IMR-90 (cell line): ENCODE measurements at regions not wholly inside any gene's neighbourhood (a gene's known extent, or its start where the extent isn't known, plus 50 kb on each side); places are given as distances from the start of the nearest gene placed in this dataset.

ENCODE experiments used
- ATAC-seq: fragments of 200-7000 bp; cut with Tn5 transposase; 2 replicates; pipeline ENCODE4 v1.9.1; 2020; ENCODE audit warnings: low read depth, mild to moderate bottlenecking, moderate library complexity
- BruUV-seq: library from RNA; stranded (reverse); fragments of 400-500 nt; replicated peaks from 2 replicates; lab custom pipeline; 2021; lab: Mats Ljungman, UMichigan
- CTCF ChIA-PET: fragments of 300-600 bp; formaldehyde crosslinking; extraction: SDS; loops from one replicate; lab custom pipeline; 2021; ENCODE audit warnings: antibody characterized with exemption; lab: Yijun Ruan, JAX
- POLR2A ChIA-PET: fragments of 300-600 bp; sonication (Branson Sonifier 250); formaldehyde crosslinking; loops from one replicate; lab custom pipeline; 2022; ENCODE audit warnings: antibody characterized with exemption; ENCODE audit not compliant: unreplicated experiment; lab: Charles Lee
- DNase-seq: peaks from one replicate; pipeline ENCODE4 v3.0.0; 2013
- H2AFZ ChIP-seq: replicated peaks from 2 replicates; pipeline ENCODE3; 2013; ENCODE audit warnings: low read length, mild to moderate bottlenecking; ENCODE audit not compliant: poor library complexity
- H2AK5ac ChIP-seq: 2 replicates; pipeline ENCODE4 v1.6.1; 2013; ENCODE audit warnings: low read depth, low read length, inconsistent platforms
- H2AK9ac ChIP-seq: replicated peaks from 2 replicates; pipeline ENCODE3; 2013; ENCODE audit warnings: mild to moderate bottlenecking, low read depth, low read length, moderate library complexity; ENCODE audit not compliant: poor library complexity
- H2BK120ac ChIP-seq: 2 replicates; pipeline ENCODE4 v1.6.1; 2013; ENCODE audit warnings: low read depth, low read length, inconsistent platforms
- H2BK15ac ChIP-seq: 3 replicates; pipeline ENCODE4 v1.6.1; 2013; ENCODE audit warnings: low read depth, low read length, inconsistent platforms
- H2BK20ac ChIP-seq: 2 replicates; pipeline ENCODE4 v1.6.1; 2013; ENCODE audit warnings: low read depth, mild to moderate bottlenecking, inconsistent platforms, low read length, moderate library complexity
- H2BK5ac ChIP-seq: 2 replicates; pipeline ENCODE4 v1.6.1; 2013; ENCODE audit warnings: mild to moderate bottlenecking, low read depth, low read length, inconsistent platforms; ENCODE audit not compliant: poor library complexity, severe bottlenecking
- H3K14ac ChIP-seq: replicated peaks from 2 replicates; pipeline ENCODE4 v1.6.1; 2013; ENCODE audit warnings: low read depth, low read length, inconsistent platforms
- H3K18ac ChIP-seq: 2 replicates; pipeline ENCODE4 v1.6.1; 2013; ENCODE audit warnings: low read depth, low read length, control low read depth
- H3K23ac ChIP-seq: 2 replicates; pipeline ENCODE4 v1.6.1; 2013; ENCODE audit warnings: low read depth, low read length, inconsistent platforms
- H3K27ac ChIP-seq: 2 replicates; pipeline ENCODE4 v1.5.1; 2013; ENCODE audit warnings: mild to moderate bottlenecking, control low read depth, low read length; ENCODE audit not compliant: insufficient read depth
- H3K27me3 ChIP-seq: 2 replicates; pipeline ENCODE4 v1.6.1; 2013; ENCODE audit warnings: low read length; ENCODE audit not compliant: control insufficient read depth, insufficient read depth
- H3K36me3 ChIP-seq: 2 replicates; pipeline ENCODE4 v1.6.1; 2013; ENCODE audit warnings: low read length, mixed read lengths; ENCODE audit not compliant: control insufficient read depth, insufficient read depth
- H3K4ac ChIP-seq: 2 replicates; pipeline ENCODE4 v1.6.1; 2013; ENCODE audit warnings: low read depth, low read length, inconsistent platforms
- H3K4me1 ChIP-seq: 2 replicates; pipeline ENCODE4 v1.6.1; 2013; ENCODE audit warnings: low read length, mixed read lengths; ENCODE audit not compliant: control insufficient read depth, insufficient read depth
- H3K4me2 ChIP-seq: 2 replicates; pipeline ENCODE4 v1.6.1; 2013; ENCODE audit warnings: low read depth, mild to moderate bottlenecking, control low read depth, low read length, moderate library complexity
- H3K4me3 ChIP-seq: 2 replicates; pipeline ENCODE4 v1.5.1; 2013; ENCODE audit warnings: low read depth, mild to moderate bottlenecking, control low read depth, low read length, moderate library complexity; ENCODE audit not compliant: insufficient read depth
- H3K56ac ChIP-seq: 2 replicates; pipeline ENCODE4 v1.6.1; 2013; ENCODE audit warnings: low read length, inconsistent platforms; ENCODE audit not compliant: insufficient read depth; ENCODE audit errors: extremely low read depth
- H3K79me1 ChIP-seq, 2 experiments: 2 replicates each; pipeline ENCODE4 v1.6.1; 2013; ENCODE audit warnings: low read length in 2 of 2, inconsistent platforms in 1 of 2, low read depth in 1 of 2
- H3K9ac ChIP-seq: 2 replicates; pipeline ENCODE4 v1.6.1; 2013; ENCODE audit warnings: low read depth, low read length, control low read depth
- H3K9me1 ChIP-seq: 2 replicates; pipeline ENCODE4 v1.6.1; 2013; ENCODE audit warnings: low read length, inconsistent platforms; ENCODE audit not compliant: insufficient read depth
- H3K9me3 ChIP-seq: 2 replicates; pipeline ENCODE4 v1.6.1; 2013; ENCODE audit warnings: low read length; ENCODE audit not compliant: control insufficient read depth, insufficient read depth
- H4K20me1 ChIP-seq: 2 replicates; pipeline ENCODE4 v1.6.1; 2013; ENCODE audit warnings: low read length, inconsistent platforms; ENCODE audit not compliant: insufficient read depth
- H4K5ac ChIP-seq: 2 replicates; pipeline ENCODE4 v1.6.1; 2013; ENCODE audit warnings: mild to moderate bottlenecking, low read depth, low read length, control low read depth
- H4K8ac ChIP-seq, 2 experiments: 2 replicates each; pipeline ENCODE4 v1.6.1; 2013; ENCODE audit warnings: low read depth in 2 of 2, low read length in 2 of 2, control low read depth in 1 of 2, inconsistent platforms in 1 of 2
- H4K91ac ChIP-seq: 2 replicates; pipeline ENCODE4 v1.6.1; 2013; ENCODE audit warnings: low read depth, low read length, inconsistent platforms; ENCODE audit not compliant: insufficient read depth
- CEBPB ChIP-seq: IDR thresholded peaks from 2 replicates; pipeline ENCODE4 v1.6.1; 2012; ENCODE audit warnings: low read depth, low read length, improper control_type of control experiment
- CHD1 ChIP-seq: IDR thresholded peaks from 2 replicates; pipeline ENCODE4 v1.6.1; 2012; ENCODE audit warnings: low read depth, low read length, improper control_type of control experiment
- CTCF ChIP-seq: conservative IDR thresholded peaks from 2 replicates; pipeline ENCODE4 v1.5.1; 2012; ENCODE audit warnings: mild to moderate bottlenecking, low read depth, low read length, improper control_type of control experiment
- MXI1 ChIP-seq: IDR thresholded peaks from 2 replicates; pipeline ENCODE4 v1.6.1; 2012; ENCODE audit warnings: low read depth, mild to moderate bottlenecking, low read length, moderate library complexity, borderline replicate concordance
- RCOR1 ChIP-seq: IDR thresholded peaks from 2 replicates; pipeline ENCODE4 v1.6.1; 2012; ENCODE audit warnings: mild to moderate bottlenecking, low read length, improper control_type of control experiment; ENCODE audit not compliant: insufficient replicate concordance
- WGBS, 2 experiments: methylation state at CpG; one replicate each; pipeline versions ENCODE4 v1.1.5 to v1.1.7; 2013; ENCODE audit warnings: missing lambda C conversion rate in 2 of 2; ENCODE audit not compliant: insufficient read length in 1 of 2; ENCODE audit errors: extremely low coverage in 2 of 2; 5-methylcytosine and 5-hydroxymethylcytosine counted together
- dilution Hi-C: fragments of 300-500 bp; cut with HindIII; formaldehyde crosslinking; loops from one replicate; pipeline ENCODE4 v1.14.3; 2018; ENCODE audit warnings: low sequenced_read_pairs; ENCODE audit not compliant: unreplicated experiment
- in situ Hi-C: fragments of 300-500 bp; cut with MboI; formaldehyde crosslinking; loops from 3 replicates; pipeline ENCODE4 v1.14.3; 2019; ENCODE audit warnings: low sequenced_read_pairs, inconsistent platforms, mixed read lengths
- intact Hi-C: fragments of 100-400 bp; cut with micrococcal nuclease; formaldehyde crosslinking; loops from 2 replicates; pipeline ENCODE4 v1.10.0; 2022
- TF ChIP-seq, protein P1 (sequence below): fragments of 150-350 bp; IDR thresholded peaks from 2 replicates; pipeline ENCODE4 v1.6.1; 2016; ENCODE audit warnings: low read depth, mild to moderate bottlenecking, low read length, moderate library complexity, borderline replicate concordance

GRCh38 chr6:134394208-134394607 lies 76.3 kb upstream of the SGK1 start:
- no peak overlapping the region for H4K8ac ChIP-seq
- H4K91ac ChIP-seq, result no peak overlapping the region
- H3K9ac ChIP-seq, result no peak overlapping the region
- no peak overlapping the region for H3K14ac ChIP-seq
- no TSS peak for BruUV-seq
- H3K4me1 ChIP-seq, result no peaks in the 10 kb centered on the region; the same call in 1 of the 2 replicates
- no peak for ATAC-seq
- H3K27me3 ChIP-seq, result no peaks in the 10 kb centered on the region
- no peak overlapping the region for H2BK15ac ChIP-seq
- dilution Hi-C loops (no loop called here), in situ Hi-C loops (no loop called here), intact Hi-C loops (no loop called here)
- no peaks in the 10 kb centered on the region for H3K9me1 ChIP-seq
- no peaks in the 10 kb centered on the region for H4K20me1 ChIP-seq
- H3K23ac ChIP-seq, result no peak overlapping the region
- no peak overlapping the region for H3K4me3 ChIP-seq
- H3K18ac ChIP-seq, result no peak overlapping the region
- ChIA-PET CTCF (no interaction called here), POLR2A (no interaction called here)
- WGBS, 2 experiments, result no CpG with 5 or more reads among the region's 1 CpG
- H3K79me1 ChIP-seq, result no peaks in the 10 kb centered on the region
- no peak overlapping the region for H2BK20ac ChIP-seq
- H3K27ac ChIP-seq, result no peak overlapping the region
- no peaks in the 10 kb centered on the region for H3K9me3 ChIP-seq
- no peak overlapping the region for H3K4ac ChIP-seq
- TF ChIP-seq CEBPB, result no peak
- no peak for TF ChIP-seq CTCF
- no peak for TF ChIP-seq MXI1
- TF ChIP-seq, protein P1, sequence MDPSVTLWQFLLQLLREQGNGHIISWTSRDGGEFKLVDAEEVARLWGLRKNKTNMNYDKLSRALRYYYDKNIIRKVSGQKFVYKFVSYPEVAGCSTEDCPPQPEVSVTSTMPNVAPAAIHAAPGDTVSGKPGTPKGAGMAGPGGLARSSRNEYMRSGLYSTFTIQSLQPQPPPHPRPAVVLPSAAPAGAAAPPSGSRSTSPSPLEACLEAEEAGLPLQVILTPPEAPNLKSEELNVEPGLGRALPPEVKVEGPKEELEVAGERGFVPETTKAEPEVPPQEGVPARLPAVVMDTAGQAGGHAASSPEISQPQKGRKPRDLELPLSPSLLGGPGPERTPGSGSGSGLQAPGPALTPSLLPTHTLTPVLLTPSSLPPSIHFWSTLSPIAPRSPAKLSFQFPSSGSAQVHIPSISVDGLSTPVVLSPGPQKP, result no peak
- TF ChIP-seq CHD1, result no peak
- no peak for TF ChIP-seq RCOR1
- H2AK5ac ChIP-seq, result no peak overlapping the region
- H2AK9ac ChIP-seq, result no peak overlapping the region
- no peak overlapping the region for H3K56ac ChIP-seq
- H2BK120ac ChIP-seq, result no peak overlapping the region
- no peaks in the 10 kb centered on the region for H3K36me3 ChIP-seq
- no peak overlapping the region for H3K4me2 ChIP-seq
- no peak overlapping the region for H4K5ac ChIP-seq
- no peak overlapping the region for H2BK5ac ChIP-seq
- DNase-seq, result no peak
- H2AFZ ChIP-seq, result no peak overlapping the region
